NCI-H1694 treated with DMSO at 0.1 percent for 48 hours (cell line): ENCODE measurements at regions not wholly inside any gene's neighbourhood (a gene's known extent, or its start where the extent isn't known, plus 50 kb on each side); places are given as distances from the start of the nearest gene placed in this dataset.
"Not testable (repeated sequence)": the region's sequence is repeated elsewhere in the genome, so short reads cannot be mapped to it uniquely, and the experiment has no call there.

Experiments used
- DNase-seq: peaks from one replicate; lab custom pipeline; 2025; lab: John Stamatoyannopoulos, UW

DNA sequence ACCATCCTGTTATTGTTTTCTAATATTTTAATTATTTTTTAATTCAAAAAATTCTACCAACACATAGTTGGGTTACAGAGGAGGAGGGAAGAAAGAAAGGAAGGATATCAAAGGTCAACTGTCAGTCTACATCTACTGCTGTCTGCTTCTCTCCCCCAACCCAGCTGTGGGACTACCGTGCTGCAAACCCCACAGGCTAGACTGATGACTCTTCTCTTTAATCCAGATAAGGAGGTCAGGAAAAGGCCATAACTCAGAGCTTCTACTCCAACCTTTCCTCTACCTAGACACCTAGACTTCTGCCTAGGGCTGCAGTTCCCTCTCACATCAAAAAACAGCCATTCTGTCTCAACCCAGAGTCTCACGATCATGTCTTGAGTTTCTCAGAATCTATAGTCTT is 124.2 kb upstream of the ETV3 start:
- DNase-seq: no peak

DNA sequence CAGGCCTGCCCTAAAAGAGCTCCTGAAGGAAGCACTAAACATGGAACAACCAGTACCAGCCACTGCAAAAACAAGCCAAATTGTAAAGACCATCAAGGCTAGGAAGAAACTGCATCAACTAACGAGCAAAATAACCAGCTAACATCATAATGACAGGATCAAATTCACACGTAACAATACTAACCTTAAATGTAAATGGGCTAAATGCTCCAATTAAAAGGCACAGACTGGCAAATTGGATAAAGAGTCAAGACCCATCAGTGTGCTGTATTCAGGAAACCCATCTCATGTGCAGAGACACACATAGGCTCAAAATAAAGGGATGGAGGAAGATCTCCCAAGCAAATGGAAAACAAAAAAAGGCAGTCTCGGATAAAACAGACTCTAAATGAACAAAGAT is 117.7 kb upstream of the ETV3 start:
- not testable (repeated sequence) for DNase-seq

DNA sequence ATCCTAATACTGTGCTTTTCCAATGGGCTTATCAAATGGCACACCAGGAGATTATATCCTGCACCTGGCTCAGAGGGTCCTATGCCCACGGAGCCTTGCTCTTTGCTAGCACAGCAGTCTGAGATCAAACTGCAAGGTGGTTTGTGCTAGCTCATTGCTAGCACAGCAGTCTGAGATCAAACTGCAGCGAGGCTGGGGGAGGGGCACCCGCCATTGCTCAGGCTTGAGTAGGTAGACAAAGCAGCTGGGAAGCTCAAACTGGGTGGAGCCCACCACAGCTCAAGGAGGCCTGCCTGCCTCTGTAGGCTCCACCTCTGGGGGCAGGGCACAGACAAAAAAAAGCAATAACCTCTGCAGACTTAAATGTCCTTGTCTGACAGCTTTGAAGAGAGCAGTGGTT is 116.0 kb upstream of the ETV3 start:
- not testable (repeated sequence) for DNase-seq

DNA sequence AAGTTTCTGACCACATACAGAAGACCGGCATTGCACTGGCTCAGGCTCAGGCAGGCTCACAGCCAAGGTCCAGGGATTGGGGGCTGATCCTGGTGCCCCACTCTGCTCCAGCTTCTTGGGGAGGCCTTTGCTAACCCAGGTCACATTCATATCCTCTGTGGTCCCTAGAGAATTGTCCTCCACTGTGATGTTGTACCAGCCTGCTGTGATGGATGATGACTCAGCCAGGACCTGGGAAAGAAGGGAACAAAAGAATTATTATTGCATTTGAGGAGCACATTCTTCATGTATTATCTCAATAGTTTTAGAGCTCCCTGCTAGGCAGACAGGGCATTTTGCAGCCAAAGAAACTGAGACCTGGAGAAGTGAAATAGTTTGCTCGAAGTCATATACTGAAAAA is 114.3 kb upstream of the ETV3 start:
- no peak for DNase-seq

DNA sequence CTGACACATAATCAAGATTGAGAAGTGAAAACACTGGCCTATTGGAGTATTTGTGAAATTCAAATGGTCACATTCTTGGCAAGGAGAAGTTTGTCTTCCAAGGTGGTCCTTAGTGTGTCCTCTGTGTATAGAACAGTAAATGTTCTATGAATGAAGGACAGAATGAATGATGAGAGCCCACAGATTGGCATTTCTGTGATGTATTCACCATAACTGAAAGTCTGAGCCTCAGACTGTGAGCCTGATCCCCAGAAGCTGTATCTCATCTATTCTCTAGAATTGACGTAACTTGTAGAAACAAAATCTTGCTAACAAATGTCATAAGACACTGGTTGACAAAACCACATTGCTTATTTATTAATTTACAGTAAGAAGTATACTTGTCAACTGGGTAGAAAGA is 111.5 kb upstream of the ETV3 start:
- DNase-seq: no peak

DNA sequence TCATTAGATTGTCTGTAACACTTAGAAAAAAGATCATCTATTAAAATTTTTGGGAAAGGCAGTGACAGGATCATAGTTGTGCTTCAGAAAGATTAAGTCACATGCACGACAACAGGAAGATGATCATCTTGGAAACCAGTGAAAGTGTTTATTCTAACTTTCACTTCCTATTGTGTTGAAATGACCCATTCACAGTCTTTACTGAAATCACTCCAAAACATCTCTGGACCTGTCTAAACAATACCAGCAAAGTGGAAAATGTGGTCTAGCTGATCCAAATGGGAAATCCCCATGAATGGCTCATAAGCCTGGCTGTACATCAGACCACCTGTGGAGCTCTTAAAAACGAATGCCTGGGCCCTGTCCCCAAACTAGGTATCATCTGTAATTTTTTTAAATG is 111.1 kb upstream of the ETV3 start:
- DNase-seq: no peak

DNA sequence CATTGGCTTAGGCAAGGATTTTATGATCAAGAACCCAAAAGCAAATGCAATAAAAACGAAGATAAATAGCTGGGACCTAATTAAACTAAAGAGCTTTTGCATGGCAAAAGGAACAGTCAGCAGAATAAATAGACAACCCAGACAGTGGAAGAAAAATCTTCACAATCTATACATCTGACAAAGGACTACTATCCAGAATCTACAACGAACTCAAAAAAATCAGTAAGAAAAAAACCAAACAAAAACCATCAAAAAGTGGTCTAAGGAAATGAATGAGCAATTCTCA is 109.5 kb upstream of the ETV3 start:
- not testable (repeated sequence) for DNase-seq

DNA sequence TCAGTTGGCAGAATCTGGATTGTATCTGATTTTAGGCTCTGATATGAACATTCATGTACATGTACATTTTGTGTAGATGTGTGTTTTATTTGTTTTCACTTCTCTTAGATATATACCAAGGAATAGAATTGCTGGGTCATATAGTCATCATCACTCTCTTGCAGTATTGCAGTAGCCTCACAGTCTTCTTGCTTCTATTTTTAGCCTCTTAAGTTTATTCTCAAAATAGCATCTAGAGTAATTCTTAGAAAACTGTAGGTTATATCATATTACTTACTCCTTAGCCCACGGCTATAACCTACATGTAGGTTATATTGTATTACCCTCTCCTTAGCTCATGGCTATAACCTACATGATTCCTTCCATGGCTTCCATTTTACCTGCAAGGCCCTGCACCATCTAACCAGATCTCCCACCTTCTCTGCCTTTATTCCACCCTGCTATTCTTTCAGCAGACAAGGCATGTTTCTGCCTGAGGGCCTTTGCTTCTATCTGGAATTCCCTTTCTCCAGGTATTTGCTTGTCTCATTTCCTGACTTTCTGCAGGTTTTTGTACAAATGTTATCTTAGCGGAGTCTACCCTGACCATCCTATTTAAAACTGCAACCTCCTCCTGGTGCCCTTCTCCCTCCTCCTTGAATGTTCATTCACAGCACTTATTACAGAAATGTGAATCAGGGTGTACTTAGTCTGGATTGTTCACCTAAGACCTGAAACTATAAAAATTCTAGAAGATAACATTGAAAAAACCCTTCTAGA is 109.0 kb upstream of the ETV3 start:
- DNase-seq: no peak

DNA sequence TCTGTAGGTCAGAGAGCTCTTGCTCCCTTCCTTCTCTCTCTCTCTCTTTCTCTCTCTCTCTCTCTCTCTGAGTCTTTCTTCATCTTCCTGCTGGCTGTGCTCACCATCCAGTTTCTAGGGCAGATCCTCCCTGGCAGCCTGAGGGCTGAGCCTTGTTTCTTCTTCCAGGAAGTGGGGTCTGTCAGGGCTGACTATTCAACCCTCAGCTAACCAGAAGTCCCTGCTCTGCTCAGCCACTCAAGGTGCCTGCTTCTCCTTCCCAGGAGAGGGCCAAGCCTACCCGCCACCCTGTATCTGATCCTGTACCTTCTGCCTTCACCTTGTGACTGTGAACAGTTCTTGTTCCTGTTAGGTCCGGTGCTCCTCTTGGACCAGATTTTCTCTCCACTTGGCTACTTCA is 107.6 kb upstream of the ETV3 start:
- no peak for DNase-seq

DNA sequence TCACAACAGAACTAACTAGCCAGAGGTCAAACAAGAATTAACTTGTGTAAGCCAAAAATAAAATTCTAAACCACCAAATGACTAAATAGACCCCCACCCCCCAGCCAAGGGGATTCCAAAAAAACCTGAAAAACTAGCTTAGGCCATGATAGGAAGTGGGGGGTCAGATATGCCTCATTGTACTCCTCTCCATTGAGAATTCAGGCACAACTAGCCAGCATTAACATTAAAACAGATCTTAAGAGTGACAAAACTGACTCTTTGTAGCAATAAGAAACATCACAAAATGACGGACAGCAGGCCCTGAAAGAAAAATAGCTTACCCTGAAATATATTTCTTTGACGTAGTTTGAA is 103.0 kb upstream of the ETV3 start:
- DNase-seq: no peak

DNA sequence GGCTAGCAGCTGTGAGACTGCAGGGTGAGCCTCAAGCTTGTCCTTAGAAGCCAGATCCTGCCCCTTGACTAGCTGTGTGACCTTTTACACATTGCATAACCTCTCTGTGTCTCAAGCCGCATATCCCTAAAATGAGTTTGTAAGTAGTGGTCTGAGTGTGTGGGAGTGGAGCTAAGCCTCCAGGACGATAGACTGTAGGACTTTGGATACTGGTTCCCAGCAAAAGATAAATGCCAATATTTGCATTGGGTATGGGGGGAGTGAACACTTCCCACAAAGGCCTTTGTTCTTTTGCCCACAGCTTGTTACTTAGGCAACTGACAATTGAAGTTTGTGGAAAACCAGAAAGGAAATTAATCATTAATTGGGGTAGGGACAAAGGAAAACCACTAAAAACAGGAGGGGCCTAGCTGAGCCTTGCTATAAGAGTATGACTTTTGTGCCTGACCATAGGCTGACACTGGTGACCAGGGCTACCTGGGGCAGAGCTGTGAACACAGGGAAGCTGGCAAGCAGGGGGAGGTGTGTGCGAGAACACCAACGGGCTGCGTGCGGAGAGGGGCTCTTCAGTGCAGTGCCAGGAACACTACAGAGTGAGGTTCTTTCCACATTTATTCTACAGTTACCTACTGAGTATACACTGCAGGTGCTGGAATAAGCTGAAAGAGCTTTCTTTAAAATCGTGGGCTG is 102.4 kb upstream of the ETV3 start:
- DNase-seq: no peak

DNA sequence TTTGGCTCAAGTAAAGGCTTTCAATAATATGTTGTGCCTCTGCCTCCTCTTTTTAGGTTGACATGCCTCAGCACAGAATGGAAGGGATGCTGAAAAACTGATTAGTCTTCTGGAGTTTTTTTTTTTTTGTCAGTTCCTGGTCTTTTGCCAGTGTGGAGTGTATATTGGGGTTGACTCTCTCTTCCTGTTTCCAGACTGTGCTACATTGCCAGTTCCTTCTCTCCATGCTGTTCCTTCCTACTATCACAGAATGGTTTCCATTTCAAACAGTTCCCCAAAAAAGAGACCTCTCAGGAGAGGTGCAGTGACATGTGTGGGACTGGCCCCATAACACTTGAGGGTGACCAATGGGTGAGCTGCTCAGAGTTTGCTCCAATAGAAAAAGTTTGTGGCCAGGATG is 101.7 kb upstream of the ETV3 start:
- no peak for DNase-seq

DNA sequence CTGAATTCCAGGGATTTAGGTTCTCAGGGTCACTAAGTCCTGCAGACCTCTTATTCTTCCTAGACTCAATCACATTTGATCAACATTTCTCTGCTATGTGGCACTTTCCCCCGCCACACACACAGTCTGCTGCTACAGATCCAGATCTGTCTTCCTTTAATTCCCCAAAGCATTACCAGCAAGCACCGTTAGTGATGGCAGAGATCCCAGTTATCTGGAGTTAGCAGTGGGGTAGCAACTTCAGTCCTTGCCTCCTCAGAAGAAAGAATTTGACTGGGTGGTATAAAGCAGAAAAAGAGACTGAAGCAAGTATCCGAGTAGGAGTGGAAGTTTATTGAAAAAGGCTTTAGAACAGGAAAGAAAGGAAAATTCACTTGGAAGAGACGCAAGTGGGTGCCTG is 100.4 kb upstream of the ETV3 start:
- no peak for DNase-seq

DNA sequence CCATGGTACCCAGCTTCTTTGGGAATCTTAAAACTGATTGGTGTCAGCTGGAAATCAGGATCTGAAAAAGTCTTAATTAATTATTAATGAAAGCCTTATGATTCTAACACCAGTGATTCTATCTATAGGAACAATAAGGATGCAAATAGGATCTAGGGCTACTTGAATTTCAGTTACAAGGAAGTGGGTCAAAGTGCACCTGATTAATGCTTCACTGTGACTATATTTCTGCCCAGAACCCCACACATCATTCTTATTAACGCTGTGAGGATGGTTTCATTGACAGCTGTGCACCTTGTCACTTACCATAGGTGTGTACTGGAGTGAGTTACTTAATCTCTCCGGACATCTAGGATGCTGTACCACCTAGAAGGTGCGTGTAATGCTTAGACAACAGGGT is 99.8 kb upstream of the ETV3 start:
- DNase-seq: no peak

DNA sequence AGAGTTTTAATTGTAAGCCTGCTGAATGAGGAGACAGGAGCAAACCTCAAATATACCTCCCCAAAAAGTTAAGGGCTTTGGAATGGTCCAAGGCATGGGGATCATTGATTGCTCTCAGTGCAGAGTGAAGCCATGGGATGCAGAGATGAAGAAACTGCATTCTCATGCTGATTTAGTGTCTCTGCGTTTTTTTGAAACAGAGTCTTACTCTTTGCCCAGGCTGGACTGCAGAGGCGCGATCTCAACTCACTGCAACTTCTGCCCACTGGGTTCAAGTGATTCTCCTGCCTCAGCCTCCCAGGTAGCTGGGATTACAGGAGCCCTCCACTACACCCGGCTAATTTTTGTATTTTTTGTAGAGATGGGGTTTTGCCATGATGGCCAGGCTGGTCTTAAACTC is 99.3 kb upstream of the ETV3 start:
- DNase-seq: no peak

DNA sequence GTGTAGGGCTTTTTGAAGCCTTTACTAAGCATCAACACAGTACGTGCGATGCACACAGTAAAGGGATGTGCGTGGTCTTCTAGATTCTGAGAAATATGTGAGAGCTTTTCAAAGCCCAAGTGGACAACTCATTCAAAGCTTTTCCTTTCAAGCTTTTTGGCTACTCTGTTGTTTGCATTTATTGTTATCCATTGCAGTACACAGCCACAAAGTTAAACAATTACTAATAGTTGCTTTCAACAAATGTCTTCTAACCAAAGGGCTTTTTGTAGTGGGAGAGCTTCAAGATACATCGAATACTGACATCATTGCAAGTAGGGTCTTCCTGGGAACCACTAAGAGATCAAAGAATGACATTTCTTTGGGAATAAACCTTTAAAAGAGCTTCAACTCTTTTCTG is 97.9 kb upstream of the ETV3 start:
- DNase-seq: no peak

DNA sequence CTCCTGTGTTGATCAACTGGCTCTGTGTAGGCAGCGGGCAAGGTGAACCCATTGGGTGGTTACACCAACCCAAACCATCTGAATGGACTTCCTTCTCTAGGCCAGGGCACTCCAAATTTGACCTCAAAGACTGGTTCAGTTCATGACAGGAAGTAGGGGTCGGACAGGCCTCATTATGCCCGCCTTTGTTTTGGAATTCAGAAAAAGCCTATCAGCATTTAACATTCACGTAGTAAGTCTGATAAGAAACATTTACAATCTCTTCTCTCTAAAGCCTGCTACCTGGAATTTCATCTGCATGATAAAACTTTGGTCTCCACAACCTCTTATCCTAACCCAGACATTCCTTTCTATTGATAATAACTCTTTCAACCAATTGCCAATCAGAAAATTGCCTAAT is 97.1 kb upstream of the ETV3 start:
- no peak for DNase-seq

DNA sequence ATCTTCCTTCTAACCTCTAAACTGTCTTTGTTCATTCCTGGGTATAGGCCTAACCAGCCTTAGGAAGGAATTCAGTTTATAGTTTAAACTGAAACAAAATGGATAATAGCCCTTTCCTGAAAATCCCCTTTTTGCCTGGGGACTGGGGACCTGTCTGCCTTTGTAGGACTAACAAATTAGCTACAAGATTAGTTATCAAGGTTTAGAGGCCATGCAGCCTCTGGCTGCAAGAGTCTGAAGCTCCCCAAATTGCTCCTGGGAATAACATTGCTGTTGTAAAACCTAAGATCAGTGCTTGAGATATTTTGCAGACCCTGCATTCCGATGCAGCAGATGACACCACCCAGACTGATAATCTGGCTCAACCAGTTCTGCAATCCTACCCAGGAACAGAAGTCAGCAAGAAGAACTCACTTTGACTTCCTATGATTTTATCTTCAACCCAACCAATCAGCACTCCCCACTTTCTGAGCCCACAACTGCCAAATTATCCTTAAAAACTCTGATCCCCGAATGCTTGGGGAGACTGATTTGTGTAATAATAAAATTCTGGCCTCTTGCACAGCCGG is 96.6 kb upstream of the ETV3 start:
- no peak for DNase-seq

DNA sequence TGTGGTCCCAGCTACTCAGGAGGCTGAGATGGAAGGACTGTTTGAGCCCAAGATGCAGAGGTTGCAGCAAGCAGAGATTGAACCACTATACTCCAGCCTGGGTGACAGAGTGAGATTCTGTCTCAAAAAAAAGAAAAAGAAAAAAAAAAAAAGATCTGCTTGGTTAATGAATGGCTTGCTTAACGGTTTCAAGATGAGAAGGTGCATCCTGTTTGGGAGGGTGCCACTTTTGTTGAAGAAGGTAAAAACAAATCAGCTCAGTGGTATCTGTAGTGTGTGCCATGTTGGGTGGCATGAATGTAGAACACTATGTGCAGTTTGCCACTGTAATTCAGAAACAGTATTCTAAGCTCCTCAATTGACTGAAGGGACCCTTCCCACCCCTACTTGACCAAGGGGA is 94.9 kb upstream of the ETV3 start:
- DNase-seq: no peak

DNA sequence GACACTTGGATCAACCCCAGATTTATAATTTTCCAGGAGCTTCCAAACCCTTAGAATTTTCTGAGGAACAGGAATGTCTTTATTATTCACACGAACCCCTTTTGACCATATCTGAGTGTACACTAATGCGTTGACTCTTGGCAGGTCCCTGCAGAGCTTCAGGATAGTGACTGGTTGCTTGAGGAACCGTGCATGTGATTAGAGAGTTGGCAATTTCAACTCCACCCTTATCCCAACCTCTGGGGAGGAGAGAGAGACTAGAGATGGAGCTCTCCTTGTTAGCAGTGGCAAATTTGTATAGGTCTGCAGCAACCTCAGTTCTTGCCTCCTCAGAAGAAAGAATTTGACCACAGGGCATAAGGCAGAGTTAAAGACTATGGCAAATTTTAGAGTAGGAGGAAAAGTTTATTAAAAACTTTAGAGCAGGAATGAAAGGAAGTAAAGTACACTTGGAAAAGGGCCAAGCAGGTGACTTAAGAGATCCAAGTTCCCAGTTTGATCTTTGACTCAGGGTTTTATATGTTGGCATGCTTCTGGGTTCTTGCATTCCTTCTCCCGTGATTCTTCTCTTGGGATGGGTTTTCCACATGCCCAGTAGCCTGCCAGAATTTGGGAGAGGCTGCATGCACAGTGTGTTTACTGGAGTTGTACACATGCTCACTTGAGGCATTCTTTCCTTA is 93.8 kb upstream of the ETV3 start:
- no peak for DNase-seq

DNA sequence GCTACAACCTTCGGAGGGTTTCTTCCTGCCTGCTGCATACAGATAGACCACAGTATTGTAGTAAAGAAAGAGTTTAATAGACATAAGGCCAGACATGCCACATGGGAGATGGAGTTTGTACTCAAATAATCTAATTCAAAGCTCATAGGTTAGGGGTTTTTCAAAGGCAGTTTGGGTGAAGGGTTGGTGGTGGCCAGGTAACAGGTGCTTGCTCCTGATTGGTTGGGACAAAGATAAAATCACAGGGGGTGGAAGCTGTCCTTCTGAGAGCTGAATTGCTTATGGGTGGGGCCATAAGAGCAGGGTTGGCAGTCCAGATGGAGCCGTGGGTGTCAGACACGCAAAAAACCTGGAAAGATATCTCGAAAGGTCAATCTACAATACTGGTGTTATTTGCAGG is 92.3 kb upstream of the ETV3 start:
- DNase-seq: no peak

DNA sequence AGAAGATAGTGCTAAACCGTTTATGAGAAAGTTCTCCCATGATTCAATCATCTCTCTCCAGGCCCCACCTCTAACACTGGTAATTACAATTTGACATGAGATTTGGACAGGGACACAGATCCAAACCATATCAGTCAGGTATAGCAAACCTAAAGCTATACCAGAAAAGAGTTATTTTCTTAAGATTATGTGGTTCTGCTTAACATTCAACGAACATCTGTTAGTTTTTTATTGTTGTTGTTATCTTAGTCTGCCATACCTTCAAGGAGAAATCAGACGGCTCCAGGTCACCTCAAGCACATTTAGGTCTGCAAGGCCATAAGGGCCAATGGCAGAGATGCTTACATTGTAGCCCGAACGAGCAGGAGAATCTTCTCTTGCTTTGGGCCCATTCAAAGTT is 89.5 kb upstream of the ETV3 start:
- no peak for DNase-seq

DNA sequence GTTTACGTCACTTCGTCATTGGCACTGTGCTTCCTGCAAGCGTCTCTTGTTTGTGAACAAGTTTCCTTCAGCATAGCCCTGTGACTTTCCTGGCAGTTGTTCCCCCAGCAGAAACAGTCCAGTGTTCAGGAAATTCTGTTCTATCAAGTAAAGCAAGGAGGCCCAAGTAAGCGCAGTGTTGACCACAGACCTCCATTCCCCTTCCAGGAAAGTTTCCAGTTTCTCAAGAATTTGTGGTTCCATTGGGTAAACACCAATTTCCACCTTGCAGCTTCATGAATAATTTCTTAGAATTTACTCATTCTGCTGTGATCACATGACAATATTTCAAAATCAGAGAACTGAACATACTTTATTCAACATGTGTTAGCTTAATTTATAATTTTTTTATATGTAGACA is 88.5 kb upstream of the ETV3 start:
- no peak for DNase-seq
